ENCODE measurements at regions not wholly inside any gene's neighbourhood (a gene's known extent, or its start where the extent isn't known, plus 50 kb on each side); places are given as distances from the start of the nearest gene placed in this dataset.

- ChIA-PET POLR2A (no interaction called here), CTCF (no interaction called here)
- TF ChIP-seq, protein P1, sequence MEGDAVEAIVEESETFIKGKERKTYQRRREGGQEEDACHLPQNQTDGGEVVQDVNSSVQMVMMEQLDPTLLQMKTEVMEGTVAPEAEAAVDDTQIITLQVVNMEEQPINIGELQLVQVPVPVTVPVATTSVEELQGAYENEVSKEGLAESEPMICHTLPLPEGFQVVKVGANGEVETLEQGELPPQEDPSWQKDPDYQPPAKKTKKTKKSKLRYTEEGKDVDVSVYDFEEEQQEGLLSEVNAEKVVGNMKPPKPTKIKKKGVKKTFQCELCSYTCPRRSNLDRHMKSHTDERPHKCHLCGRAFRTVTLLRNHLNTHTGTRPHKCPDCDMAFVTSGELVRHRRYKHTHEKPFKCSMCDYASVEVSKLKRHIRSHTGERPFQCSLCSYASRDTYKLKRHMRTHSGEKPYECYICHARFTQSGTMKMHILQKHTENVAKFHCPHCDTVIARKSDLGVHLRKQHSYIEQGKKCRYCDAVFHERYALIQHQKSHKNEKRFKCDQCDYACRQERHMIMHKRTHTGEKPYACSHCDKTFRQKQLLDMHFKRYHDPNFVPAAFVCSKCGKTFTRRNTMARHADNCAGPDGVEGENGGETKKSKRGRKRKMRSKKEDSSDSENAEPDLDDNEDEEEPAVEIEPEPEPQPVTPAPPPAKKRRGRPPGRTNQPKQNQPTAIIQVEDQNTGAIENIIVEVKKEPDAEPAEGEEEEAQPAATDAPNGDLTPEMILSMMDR (IDR thresholded peaks at IDR 0.05; ENCODE audit: insufficient read depth in 1 of 2, low read depth in 1 of 2, low read length in 1 of 2, severe bottlenecking in 1 of 2, unreplicated experiment in 1 of 2) = no peak
- Histone ChIP-seq H3K27me3 (replicated peaks; ENCODE audit: control insufficient read depth, insufficient read depth, low read length) (no peaks in the 10 kb centered on the region), H3K36me3 (ENCODE audit: control insufficient read depth, insufficient read depth, low read length) (no peaks in the 10 kb centered on the region), H3K4me3 (ENCODE audit: low read depth, low read length) (no peak overlapping the region), H3K9me3 (no peaks in the 10 kb centered on the region), H3K4me1 (no peaks in the 10 kb centered on the region)
- DNase-seq = no peak
- intact Hi-C loops (cut with micrococcal nuclease; ENCODE audit: unreplicated experiment) = no loop called here
- H3K27me3 Mint-ChIP-seq (ENCODE audit: insufficient read depth, unreplicated experiment) = peaks cover 15% of the 10 kb centered on the region
- H3K9me3 Mint-ChIP-seq (ENCODE audit: unreplicated experiment) = no peaks in the 10 kb centered on the region
- H3K36me3 Mint-ChIP-seq (ENCODE audit: insufficient read depth, unreplicated experiment) = no peaks in the 10 kb centered on the region
- H3K4me3 Mint-ChIP-seq (ENCODE audit: unreplicated experiment) = no peak overlapping the region
- no peak overlapping the region for H3K27ac Mint-ChIP-seq (ENCODE audit: unreplicated experiment)
- BruUV-seq (replicated peaks) = no TSS peak
- H3K4me1 Mint-ChIP-seq (ENCODE audit: low read depth, unreplicated experiment) = no peaks in the 10 kb centered on the region
Measured at GRCh38 chr10:120282421-120282820, 174.6 kb upstream of the PLPP4 start.

DNA sequence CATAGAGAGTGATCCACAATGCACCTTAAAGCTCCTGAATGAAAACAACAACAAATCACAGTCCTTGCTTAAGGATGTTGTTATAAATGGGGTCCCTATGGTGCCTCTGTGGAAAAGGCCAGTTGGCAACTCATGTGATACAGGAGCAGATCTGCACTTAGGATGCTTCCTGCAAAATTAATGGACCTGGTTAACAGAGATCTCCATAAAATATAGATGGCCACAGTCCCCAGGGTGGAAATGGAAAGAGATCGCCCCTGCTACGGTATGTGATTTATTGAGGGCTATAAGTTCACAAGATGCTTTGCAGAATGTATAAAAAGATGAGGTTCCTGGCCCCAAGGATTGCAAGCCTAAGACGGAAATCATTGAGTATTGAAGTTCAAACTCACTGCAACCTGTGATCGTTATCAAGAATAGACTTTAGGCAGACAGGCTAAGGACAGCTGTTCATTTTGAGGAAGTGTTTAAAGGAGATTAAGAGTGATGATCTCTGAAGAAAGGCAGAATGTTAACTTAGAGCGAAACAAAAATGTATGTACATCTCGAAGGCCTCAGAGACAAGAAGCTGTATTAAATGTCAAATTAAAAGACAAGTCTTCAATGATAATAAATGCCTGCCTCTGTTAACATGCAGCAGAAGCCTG is 174.1 kb upstream of the PLPP4 start:
- POLR2A ChIA-PET = no interaction called here
- no peaks in the 10 kb centered on the region for H3K27me3 ChIP-seq (replicated peaks; ENCODE audit: control insufficient read depth, insufficient read depth, low read length)
- H3K4me1 ChIP-seq = no peaks in the 10 kb centered on the region
- no TSS peak for BruUV-seq (replicated peaks)
- H3K36me3 ChIP-seq (ENCODE audit: control insufficient read depth, insufficient read depth, low read length) = no peaks in the 10 kb centered on the region
- CTCF ChIA-PET = no interaction called here
- Mint-ChIP-seq H3K4me1 (ENCODE audit: low read depth, unreplicated experiment) (no peaks in the 10 kb centered on the region), H3K4me3 (ENCODE audit: unreplicated experiment) (no peak overlapping the region), H3K36me3 (ENCODE audit: insufficient read depth, unreplicated experiment) (no peaks in the 10 kb centered on the region), H3K9me3 (ENCODE audit: unreplicated experiment) (no peaks in the 10 kb centered on the region), H3K27me3 (ENCODE audit: insufficient read depth, unreplicated experiment) (peaks cover 18% of the 10 kb centered on the region), H3K27ac (ENCODE audit: unreplicated experiment) (no peak overlapping the region)
- no peaks in the 10 kb centered on the region for H3K9me3 ChIP-seq
- TF ChIP-seq, protein P1 (IDR thresholded peaks at IDR 0.05; ENCODE audit: insufficient read depth in 1 of 2, low read depth in 1 of 2, low read length in 1 of 2, severe bottlenecking in 1 of 2, unreplicated experiment in 1 of 2) = no peak
- DNase-seq = no peak
- intact Hi-C loops (cut with micrococcal nuclease; ENCODE audit: unreplicated experiment) = no loop called here
- no peak overlapping the region for H3K4me3 ChIP-seq (ENCODE audit: low read depth, low read length)

- Histone ChIP-seq H3K36me3 (ENCODE audit: control insufficient read depth, insufficient read depth, low read length) (no peaks in the 10 kb centered on the region), H3K4me3 (ENCODE audit: low read depth, low read length) (no peak overlapping the region), H3K4me1 (no peaks in the 10 kb centered on the region), H3K27me3 (replicated peaks; ENCODE audit: control insufficient read depth, insufficient read depth, low read length) (no peaks in the 10 kb centered on the region; the same call in 1 of the 2 replicates), H3K9me3 (no peaks in the 10 kb centered on the region)
- H3K27me3 Mint-ChIP-seq (ENCODE audit: insufficient read depth, unreplicated experiment) = peaks cover 17% of the 10 kb centered on the region
- BruUV-seq (replicated peaks) = no TSS peak
- TF ChIP-seq, protein P1 (IDR thresholded peaks at IDR 0.05; ENCODE audit: insufficient read depth in 1 of 2, low read depth in 1 of 2, low read length in 1 of 2, severe bottlenecking in 1 of 2, unreplicated experiment in 1 of 2) = no peak
- H3K9me3 Mint-ChIP-seq (ENCODE audit: unreplicated experiment) = no peaks in the 10 kb centered on the region
- no peaks in the 10 kb centered on the region for H3K36me3 Mint-ChIP-seq (ENCODE audit: insufficient read depth, unreplicated experiment)
- no peaks in the 10 kb centered on the region for H3K4me1 Mint-ChIP-seq (ENCODE audit: low read depth, unreplicated experiment)
- ChIA-PET CTCF (no interaction called here), POLR2A (no interaction called here)
- H3K27ac Mint-ChIP-seq (ENCODE audit: unreplicated experiment) = no peak overlapping the region
- no peak overlapping the region for H3K4me3 Mint-ChIP-seq (ENCODE audit: unreplicated experiment)
- intact Hi-C loops (cut with micrococcal nuclease; ENCODE audit: unreplicated experiment) = no loop called here
- DNase-seq = no peak
Measured at GRCh38 chr10:120285408-120285807, 171.6 kb upstream of the PLPP4 start.

Measured in Caco-2 (cell line).